Esophagus squamous epithelium (tissue), 4 donors: ENCODE measurements at regions not wholly inside any gene's neighbourhood (a gene's known extent, or its start where the extent isn't known, plus 50 kb on each side); places are given as distances from the start of the nearest gene placed in this dataset.

Experiments used
- CTCF ChIP-seq, 6 experiments: fragments of 450-650 bp in 4 of 6; fragments of 200-600 bp in 2 of 6; sonication (generic) in 2 of 6; IDR thresholded peaks; one replicate each; pipeline ENCODE4 v1.5.1; 2016 to 2019; ENCODE audit warnings: antibody characterized with exemption in 6 of 6, mild to moderate bottlenecking in 4 of 6, moderate library complexity in 4 of 6
- POLR2A ChIP-seq, 4 donors: fragments of 450-650 bp; IDR thresholded peaks; one replicate each; pipeline ENCODE4 v1.6.1; 2017; ENCODE audit warnings: antibody characterized with exemption in 4 of 4, mild to moderate bottlenecking in 4 of 4, moderate library complexity in 3 of 4

GRCh38 chr5:2334719-2335118, 416.8 kb downstream of the IRX2 start:
- TF ChIP-seq CTCF (IDR thresholded peaks at IDR 0.05), result no peak
- TF ChIP-seq POLR2A (IDR thresholded peaks at IDR 0.05), result no peak
